ENCODE measurements at regions not wholly inside any gene's neighbourhood (a gene's known extent, or its start where the extent isn't known, plus 50 kb on each side); places are given as distances from the start of the nearest gene placed in this dataset.

DNA sequence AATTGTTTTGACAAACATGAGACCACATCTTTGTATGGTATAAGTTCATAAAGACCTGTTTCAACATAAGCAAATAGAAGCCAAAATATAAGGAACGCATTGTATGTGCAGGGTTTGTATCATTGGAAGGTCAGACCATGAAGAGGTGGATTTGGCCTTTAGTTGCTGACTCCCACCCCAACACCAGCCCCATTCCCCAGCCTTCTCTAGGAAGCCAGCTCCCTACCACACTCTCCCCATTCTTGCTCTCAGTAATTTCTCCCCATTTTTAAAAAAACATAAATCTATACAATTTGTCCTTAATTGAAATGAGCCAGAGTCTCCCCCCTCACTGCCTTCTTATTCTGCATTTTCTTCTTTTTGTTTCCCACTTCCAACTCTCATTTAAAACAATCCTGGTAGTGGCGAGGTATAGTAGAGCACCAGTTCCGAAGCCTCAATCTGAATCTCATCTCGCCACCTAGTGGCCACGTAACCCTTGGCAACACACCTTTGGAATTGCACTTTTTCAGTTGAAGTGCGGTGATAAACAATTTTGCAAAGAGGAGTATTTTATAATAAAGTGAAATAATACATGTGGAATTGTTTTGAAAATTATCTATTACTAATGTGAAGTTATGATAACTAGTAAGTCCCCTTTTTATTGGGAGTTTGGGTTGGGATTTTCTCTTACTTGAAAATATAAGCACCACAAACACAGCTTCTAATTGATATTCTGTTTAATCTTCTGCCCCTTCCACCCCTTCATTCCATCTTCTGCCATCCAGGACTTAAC, 126.6 kb downstream of the ASB9 start (continued):
- TF ChIP-seq RAD21 (IDR thresholded peaks at IDR 0.05; ENCODE audit: low read length) = peak; percentile 69

DNA sequence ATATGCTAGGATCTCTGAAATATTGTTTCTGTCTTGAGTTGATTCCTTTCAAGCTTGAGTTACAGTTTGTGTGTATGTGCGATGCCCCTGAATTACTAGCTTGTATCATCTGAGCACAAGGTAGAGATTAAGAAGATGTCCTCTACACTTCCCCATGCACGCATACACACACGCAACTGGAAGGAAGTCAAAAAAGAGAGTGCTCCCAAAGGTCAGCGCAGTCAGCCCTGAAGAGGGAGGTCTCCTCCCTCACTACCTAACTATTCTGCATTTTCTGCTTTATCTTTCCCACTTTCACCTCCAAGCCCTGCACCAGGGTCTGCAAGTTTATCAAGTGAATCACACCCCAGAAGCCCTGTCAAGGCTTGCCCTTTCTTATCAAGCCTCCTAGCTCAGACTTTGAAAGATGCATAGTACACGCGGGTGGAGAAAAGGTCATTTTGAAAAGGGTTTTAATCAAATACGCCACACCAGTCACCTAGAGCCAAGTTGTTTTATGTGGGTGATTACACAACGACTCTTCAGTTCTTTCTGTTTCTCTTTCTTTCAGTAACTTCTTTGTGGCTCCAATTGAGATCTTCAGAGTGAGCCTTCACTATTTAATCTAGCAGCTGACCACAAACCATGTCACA, 127.7 kb downstream of the ASB9 start:
- Histone ChIP-seq H3K27me3 (ENCODE audit: control insufficient read depth, insufficient read depth, low read length) (peaks cover 2% of the 10 kb centered on the region), H3K4me3 (ENCODE audit: insufficient read depth, low read depth, low read length) (no peak overlapping the region), H2AK9ac (replicated peaks; ENCODE audit: low read depth, low read length, poor library complexity) (no peak overlapping the region), H3K4me1 (ENCODE audit: control insufficient read depth, insufficient read depth, low read length) (no peaks in the 10 kb centered on the region), H3K9me1 (ENCODE audit: insufficient read depth, low read length) (no peaks in the 10 kb centered on the region), H2AFZ (replicated peaks; ENCODE audit: low read length, poor library complexity) (no peak overlapping the region), H2BK120ac (ENCODE audit: low read depth, low read length) (no peak overlapping the region), H3K14ac (replicated peaks; ENCODE audit: low read depth, low read length) (no peak overlapping the region), H3K27ac (ENCODE audit: insufficient read depth, low read length) (no peak overlapping the region), H2BK15ac (ENCODE audit: low read depth, low read length) (no peak overlapping the region), H4K8ac (ENCODE audit: low read depth in 2 of 2, low read length in 2 of 2) (no peak overlapping the region), H3K79me1 (ENCODE audit: low read depth in 1 of 2, low read length in 2 of 2) (no peaks in the 10 kb centered on the region), H3K4me2 (ENCODE audit: low read depth, low read length) (no peak overlapping the region), H4K5ac (ENCODE audit: low read depth, low read length) (no peak overlapping the region), H3K4ac (ENCODE audit: low read depth, low read length) (no peak overlapping the region), H4K20me1 (ENCODE audit: insufficient read depth, low read length) (no peaks in the 10 kb centered on the region), H3K9me3 (ENCODE audit: control insufficient read depth, insufficient read depth, low read length) (no peaks in the 10 kb centered on the region), H2BK20ac (ENCODE audit: low read depth, low read length) (no peak overlapping the region), H3K18ac (ENCODE audit: low read depth, low read length) (no peak overlapping the region), H4K91ac (ENCODE audit: insufficient read depth, low read depth, low read length) (no peak overlapping the region), H3K23ac (ENCODE audit: low read depth, low read length) (no peak overlapping the region), H3K36me3 (ENCODE audit: control insufficient read depth, insufficient read depth, low read length) (no peaks in the 10 kb centered on the region), H2BK5ac (ENCODE audit: low read depth, low read length, poor library complexity, severe bottlenecking) (no peak overlapping the region), H3K9ac (ENCODE audit: low read depth, low read length) (no peak overlapping the region), H2AK5ac (ENCODE audit: low read depth, low read length) (no peak overlapping the region), H3K56ac (ENCODE audit: extremely low read depth, insufficient read depth, low read length) (no peak overlapping the region)
- dilution Hi-C loops (cut with HindIII; ENCODE audit: low sequenced_read_pairs, unreplicated experiment) = no loop called here
- intact Hi-C loops (cut with micrococcal nuclease) = loop anchor here (5.0 to 10.0 kb wide), 3 partner anchors 270 to 1030 kb away; partner anchors contain the start of genes FANCB and MOSPD2
- in situ Hi-C loops (cut with MboI; ENCODE audit: low sequenced_read_pairs) = loop anchor here (5.0 to 10.0 kb wide), 2 partner anchors 1045 to 1097 kb away; no protein-coding TSS in a partner anchor
- POLR2A ChIA-PET (ENCODE audit: unreplicated experiment) = no interaction called here
- ATAC-seq (ENCODE audit: low read depth) (no peak), DNase-seq (no peak)
- CTCF ChIA-PET = interaction anchor here (1.1 kb wide), 1 partner anchor 1100 kb away, joined by 3 read pairs; no protein-coding TSS in a partner anchor
- 100% methylated on average over 1 of the region's 8 CpGs; no CpG with 5 or more reads in 1 of the 2 experiments for WGBS, 2 experiments (ENCODE audit: extremely low coverage in 2 of 2, insufficient read length in 1 of 2)
- TF ChIP-seq RAD21 (IDR thresholded peaks at IDR 0.05; ENCODE audit: low read length) (no peak), BHLHE40 (IDR thresholded peaks at IDR 0.05; ENCODE audit: low read depth, low read length) (no peak), FOS (IDR thresholded peaks at IDR 0.05; ENCODE audit: low read depth, low read length) (no peak)
- TF ChIP-seq, protein P1, sequence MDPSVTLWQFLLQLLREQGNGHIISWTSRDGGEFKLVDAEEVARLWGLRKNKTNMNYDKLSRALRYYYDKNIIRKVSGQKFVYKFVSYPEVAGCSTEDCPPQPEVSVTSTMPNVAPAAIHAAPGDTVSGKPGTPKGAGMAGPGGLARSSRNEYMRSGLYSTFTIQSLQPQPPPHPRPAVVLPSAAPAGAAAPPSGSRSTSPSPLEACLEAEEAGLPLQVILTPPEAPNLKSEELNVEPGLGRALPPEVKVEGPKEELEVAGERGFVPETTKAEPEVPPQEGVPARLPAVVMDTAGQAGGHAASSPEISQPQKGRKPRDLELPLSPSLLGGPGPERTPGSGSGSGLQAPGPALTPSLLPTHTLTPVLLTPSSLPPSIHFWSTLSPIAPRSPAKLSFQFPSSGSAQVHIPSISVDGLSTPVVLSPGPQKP (IDR thresholded peaks at IDR 0.05; ENCODE audit: borderline replicate concordance, low read depth, low read length) = no peak
- BruUV-seq (replicated peaks) = no TSS peak

All from IMR-90 (cell line).